Astrocyte (in vitro differentiated cells and primary cell): ENCODE measurements at regions not wholly inside any gene's neighbourhood (a gene's known extent, or its start where the extent isn't known, plus 50 kb on each side); places are given as distances from the start of the nearest gene placed in this dataset.

Experiments
- EZH2 ChIP-seq: IDR thresholded peaks from 2 replicates; pipeline ENCODE4 v1.6.1; 2012; ENCODE audit warnings: mild to moderate bottlenecking, low read length, inconsistent platforms; ENCODE audit not compliant: insufficient read depth
- TF ChIP-seq, protein P1 (sequence below): IDR thresholded peaks from 2 replicates; pipeline ENCODE4 v1.5.1; 2011; ENCODE audit warnings: low read depth, mild to moderate bottlenecking, inconsistent platforms, low read length, moderate library complexity; ENCODE audit not compliant: insufficient read depth

DNA sequence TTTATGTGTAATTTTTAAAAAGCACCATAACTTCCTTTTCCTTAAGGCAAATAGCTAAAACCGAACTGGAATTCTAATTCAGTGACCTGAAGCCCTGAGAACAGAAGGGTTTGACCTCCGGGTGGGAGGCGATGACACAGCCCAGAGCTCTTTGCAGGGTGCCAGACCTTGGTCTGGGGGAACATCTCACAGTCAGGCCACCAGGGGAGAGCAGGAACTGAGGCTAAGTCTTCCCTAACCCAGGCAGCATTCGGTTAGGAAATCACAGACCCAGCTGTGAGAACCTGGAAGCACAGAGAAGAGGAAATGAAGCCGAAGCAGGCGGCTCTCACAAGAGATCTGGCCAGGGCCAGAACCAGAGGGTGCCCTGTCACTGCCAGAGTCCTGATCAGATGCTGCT is 444.8 kb downstream of the TTLL7 start:
- TF ChIP-seq, protein P1, sequence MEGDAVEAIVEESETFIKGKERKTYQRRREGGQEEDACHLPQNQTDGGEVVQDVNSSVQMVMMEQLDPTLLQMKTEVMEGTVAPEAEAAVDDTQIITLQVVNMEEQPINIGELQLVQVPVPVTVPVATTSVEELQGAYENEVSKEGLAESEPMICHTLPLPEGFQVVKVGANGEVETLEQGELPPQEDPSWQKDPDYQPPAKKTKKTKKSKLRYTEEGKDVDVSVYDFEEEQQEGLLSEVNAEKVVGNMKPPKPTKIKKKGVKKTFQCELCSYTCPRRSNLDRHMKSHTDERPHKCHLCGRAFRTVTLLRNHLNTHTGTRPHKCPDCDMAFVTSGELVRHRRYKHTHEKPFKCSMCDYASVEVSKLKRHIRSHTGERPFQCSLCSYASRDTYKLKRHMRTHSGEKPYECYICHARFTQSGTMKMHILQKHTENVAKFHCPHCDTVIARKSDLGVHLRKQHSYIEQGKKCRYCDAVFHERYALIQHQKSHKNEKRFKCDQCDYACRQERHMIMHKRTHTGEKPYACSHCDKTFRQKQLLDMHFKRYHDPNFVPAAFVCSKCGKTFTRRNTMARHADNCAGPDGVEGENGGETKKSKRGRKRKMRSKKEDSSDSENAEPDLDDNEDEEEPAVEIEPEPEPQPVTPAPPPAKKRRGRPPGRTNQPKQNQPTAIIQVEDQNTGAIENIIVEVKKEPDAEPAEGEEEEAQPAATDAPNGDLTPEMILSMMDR = no peak
- no peak for TF ChIP-seq EZH2
